Fibroblast of skin of left quadriceps (primary cell): ENCODE measurements at regions not wholly inside any gene's neighbourhood (a gene's known extent, or its start where the extent isn't known, plus 50 kb on each side); places are given as distances from the start of the nearest gene placed in this dataset.
"Not testable (repeated sequence)": the region's sequence is repeated elsewhere in the genome, so short reads cannot be mapped to it uniquely, and the experiment has no call there.

ENCODE experiments used
- DNase-seq, 2 experiments: peaks; one replicate each; pipeline ENCODE4 v3.0.0-alpha.2; 2013; ENCODE audit warnings: low read depth in 2 of 2

DNA sequence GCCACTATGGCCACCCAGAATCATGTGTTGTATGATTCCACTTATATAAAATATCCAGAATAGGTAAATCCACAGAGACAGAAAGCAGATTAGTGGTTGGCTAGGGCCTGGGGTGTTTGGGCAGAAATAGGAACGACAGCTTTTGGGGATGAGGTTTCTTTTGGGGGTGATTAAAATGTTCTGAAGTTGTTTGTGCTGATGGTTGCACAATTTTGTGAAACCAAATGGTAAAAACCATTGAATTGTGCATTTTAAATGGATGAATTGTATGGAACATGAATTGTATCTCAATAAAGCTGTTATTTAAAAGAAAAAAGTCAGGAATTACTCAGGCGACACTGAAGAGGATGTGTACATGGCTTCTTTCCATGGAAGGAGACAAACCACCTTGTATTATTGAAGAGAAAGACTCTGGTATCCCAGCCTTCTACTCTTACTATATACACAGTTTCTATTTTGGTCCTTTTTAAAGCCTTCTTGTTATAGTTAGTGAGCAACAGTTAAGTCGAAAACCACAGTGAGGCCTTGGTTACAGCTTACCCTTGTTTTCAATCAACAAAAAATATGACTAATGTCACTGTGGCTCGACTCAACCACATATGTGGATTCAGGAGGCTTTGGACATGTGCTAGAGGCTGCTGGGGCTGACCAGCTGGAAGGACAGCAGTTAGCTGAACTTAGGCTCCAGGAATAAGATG is 57.1 kb upstream of the KMT2E start:
- DNase-seq, result peak in 1 of 2 experiments; percentile 59

GRCh38 chr7:104958371-104958865 is 55.6 kb upstream of the KMT2E start:
- no peak for DNase-seq

DNA sequence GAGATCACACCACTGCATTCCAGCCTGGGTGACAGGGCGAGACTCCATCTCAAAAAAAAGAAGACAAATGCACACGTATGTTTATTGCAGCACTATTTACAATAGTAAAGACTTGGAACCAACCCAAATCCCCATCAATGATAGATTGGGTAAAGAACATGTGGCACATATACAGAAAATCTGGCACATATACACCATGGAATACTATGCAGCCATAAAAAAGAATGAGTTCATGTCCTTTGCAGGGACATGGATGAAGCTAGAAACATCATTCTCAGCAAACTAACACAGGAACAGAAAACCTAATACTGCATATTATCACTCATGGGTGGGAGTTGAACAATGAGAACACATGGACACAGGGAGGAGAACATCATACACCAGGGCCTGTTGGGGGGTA is 54.5 kb upstream of the KMT2E start:
- not testable (repeated sequence) for DNase-seq

- no peak for DNase-seq
Measured at GRCh38 chr7:104960741-104961448, 53.1 kb upstream of the KMT2E start.

GRCh38 chr7:104961821-104962220 is 52.2 kb upstream of the KMT2E start:
- no peak for DNase-seq

DNA sequence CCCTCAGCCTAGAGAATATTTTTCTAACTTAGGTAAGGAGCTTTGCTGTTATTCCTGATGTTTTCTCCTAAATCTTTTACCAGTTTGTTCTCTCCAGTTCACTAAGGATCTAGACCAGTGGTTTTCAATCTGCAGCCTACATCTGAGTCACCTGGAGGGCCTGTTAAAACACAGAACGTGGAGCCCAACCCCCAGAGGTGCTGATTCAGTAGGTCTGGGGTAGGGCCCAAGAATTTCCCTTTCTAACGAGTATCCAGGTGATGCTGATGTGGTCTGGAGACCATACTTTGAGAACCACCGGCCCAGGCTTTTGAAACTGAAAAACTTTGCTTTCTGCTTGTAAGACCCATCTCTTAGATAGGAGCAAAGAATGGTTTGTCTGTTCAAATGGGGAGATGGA is 51.2 kb upstream of the KMT2E start:
- no peak for DNase-seq

DNA sequence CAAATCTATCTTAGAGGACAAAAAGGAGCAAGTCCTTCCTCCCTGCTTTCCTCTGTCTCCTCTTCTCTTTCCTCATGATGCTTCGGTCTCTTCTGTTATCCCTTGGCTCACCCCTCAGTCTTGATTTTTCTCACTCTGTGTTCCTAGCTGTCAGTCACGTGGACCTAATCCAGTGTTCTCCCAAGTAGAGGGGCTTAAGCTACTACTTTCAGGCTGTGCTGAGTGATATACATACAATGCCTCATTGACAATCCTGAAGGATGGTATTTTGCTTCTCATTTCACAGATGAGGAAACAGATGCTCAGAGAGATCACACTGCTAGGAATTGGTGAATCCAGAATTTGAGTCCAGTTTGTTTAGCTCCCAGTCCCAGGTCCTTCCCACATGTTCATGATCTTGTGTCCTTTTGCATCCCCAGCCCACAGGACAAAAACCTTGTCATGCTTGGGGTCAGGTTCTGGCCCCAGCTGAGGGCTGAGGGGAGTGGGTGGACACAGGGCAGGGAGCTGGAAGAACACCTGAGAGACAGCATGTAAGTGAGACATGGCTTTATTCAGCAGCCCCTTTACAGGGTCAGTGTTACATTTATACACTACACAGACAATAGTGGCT is 50.5 kb upstream of the KMT2E start:
- DNase-seq, result no peak

- no peak for DNase-seq
Measured at GRCh38 chr7:104963991-104964385, 50.0 kb upstream of the KMT2E start.
